PC-3 (cell line): ENCODE measurements at regions not wholly inside any gene's neighbourhood (a gene's known extent, or its start where the extent isn't known, plus 50 kb on each side); places are given as distances from the start of the nearest gene placed in this dataset.
"Not testable (repeated sequence)": the region's sequence is repeated elsewhere in the genome, so short reads cannot be mapped to it uniquely, and the experiment has no call there.

Experiments used
- ATAC-seq: fragments of 200-7000 bp; cut with Tn5 transposase; 2 replicates; pipeline ENCODE4 v1.9.1; 2020; ENCODE audit warnings: mild to moderate bottlenecking, moderate library complexity
- BruUV-seq: library from RNA; stranded (reverse); fragments of 400-500 nt; replicated peaks from 2 replicates; lab custom pipeline; 2021; lab: Mats Ljungman, UMichigan
- CTCF ChIA-PET: fragments of 300-600 bp; sonication (Branson Sonifier 250); formaldehyde crosslinking; loops from one replicate; lab custom pipeline; 2022; ENCODE audit warnings: antibody characterized with exemption; lab: Charles Lee
- POLR2A ChIA-PET: fragments of 300-600 bp; sonication (Branson Sonifier 250); formaldehyde crosslinking; loops from one replicate; lab custom pipeline; 2022; ENCODE audit warnings: antibody characterized with exemption; ENCODE audit not compliant: unreplicated experiment; lab: Charles Lee
- DNase-seq: peaks from one replicate; pipeline ENCODE4 v3.0.0-alpha.2; 2015
- H2AFZ ChIP-seq: fragments of 300-600 bp; sonication (generic); 2 replicates; pipeline ENCODE4 v1.6.0; 2016; ENCODE audit warnings: antibody characterized with exemption, low read length
- H3F3A ChIP-seq: fragments of 300-600 bp; sonication (generic); one replicate; pipeline ENCODE4 v1.6.0; 2017; ENCODE audit warnings: antibody characterized with exemption, low read length, control low read depth, mild to moderate bottlenecking; ENCODE audit not compliant: unreplicated experiment
- H3K27ac ChIP-seq: fragments of 300-600 bp; sonication (generic); 2 replicates; pipeline ENCODE4 v1.5.1; 2016; ENCODE audit warnings: mild to moderate bottlenecking, low read length
- H3K27me3 ChIP-seq: fragments of 300-600 bp; sonication (generic); 2 replicates; pipeline ENCODE4 v1.6.1; 2016; ENCODE audit warnings: low read length, mixed read lengths
- H3K36me3 ChIP-seq: fragments of 300-600 bp; sonication (generic); 2 replicates; pipeline ENCODE4 v1.6.1; 2016; ENCODE audit warnings: low read depth, mixed run types, low read length, mixed read lengths
- H3K4me1 ChIP-seq: fragments of 300-600 bp; sonication (generic); 2 replicates; pipeline ENCODE4 v1.5.1; 2016; ENCODE audit warnings: low read length; ENCODE audit not compliant: insufficient read depth
- H3K4me2 ChIP-seq: fragments of 300-600 bp; sonication (generic); 2 replicates; pipeline ENCODE4 v1.6.0; 2016; ENCODE audit warnings: low read length
- H3K4me3 ChIP-seq: fragments of 300-600 bp; sonication (generic); 2 replicates; pipeline ENCODE4 v1.5.1; 2016; ENCODE audit warnings: mild to moderate bottlenecking, low read length, mixed read lengths
- H3K79me2 ChIP-seq: fragments of 300-600 bp; sonication (generic); 2 replicates; pipeline ENCODE4 v1.6.1; 2017; ENCODE audit warnings: low read length, mixed read lengths
- H3K9ac ChIP-seq: fragments of 300-600 bp; sonication (generic); 2 replicates; pipeline ENCODE4 v1.6.0; 2016; ENCODE audit warnings: mild to moderate bottlenecking, low read length
- H3K9me2 ChIP-seq: fragments of 300-600 bp; sonication (generic); replicated peaks from 2 replicates; pipeline ENCODE4 v1.6.1; 2016; ENCODE audit warnings: mixed run types, low read length, mixed read lengths
- H3K9me3 ChIP-seq: fragments of 300-600 bp; sonication (generic); 2 replicates; pipeline ENCODE4 v1.6.1; 2016; ENCODE audit warnings: low read length, mixed read lengths
- H4K20me1 ChIP-seq: fragments of 300-600 bp; sonication (generic); 2 replicates; pipeline ENCODE4 v1.6.1; 2016; ENCODE audit warnings: low read length, mixed read lengths
- intact Hi-C: fragments of 100-400 bp; cut with micrococcal nuclease; formaldehyde crosslinking; loops from 2 replicates; pipeline ENCODE4 v1.9.0; 2023

- BruUV-seq, CTCF ChIA-PET: not testable (repeated sequence)
Observed at GRCh38 chr2:97321936-97322713, 209.2 kb downstream of the ANKRD36 start.

GRCh38 chr2:97315358-97315757 lies 202.4 kb downstream of the ANKRD36 start:
- ATAC-seq, POLR2A ChIA-PET, DNase-seq, H3K27me3 ChIP-seq, BruUV-seq, H2AFZ ChIP-seq, H3K4me2 ChIP-seq, H3K4me1 ChIP-seq, H3K27ac ChIP-seq, H3F3A ChIP-seq, intact Hi-C loops, H3K9me2 ChIP-seq, CTCF ChIA-PET, H3K4me3 ChIP-seq, H3K79me2 ChIP-seq, H4K20me1 ChIP-seq, H3K9ac ChIP-seq, H3K36me3 ChIP-seq, H3K9me3 ChIP-seq: not testable (repeated sequence)

More at GRCh38 chr2:97321936-97322713, 209.2 kb downstream of the ANKRD36 start:
- H3K79me2 ChIP-seq, H2AFZ ChIP-seq, H3K36me3 ChIP-seq, H3K4me1 ChIP-seq, POLR2A ChIA-PET, H3K4me3 ChIP-seq, H3K27ac ChIP-seq, DNase-seq, H3K9ac ChIP-seq, H3K9me2 ChIP-seq, H3K27me3 ChIP-seq, H3F3A ChIP-seq, intact Hi-C loops, H4K20me1 ChIP-seq, H3K9me3 ChIP-seq, H3K4me2 ChIP-seq: not testable (repeated sequence)
- ATAC-seq: peak; percentile 94

DNA sequence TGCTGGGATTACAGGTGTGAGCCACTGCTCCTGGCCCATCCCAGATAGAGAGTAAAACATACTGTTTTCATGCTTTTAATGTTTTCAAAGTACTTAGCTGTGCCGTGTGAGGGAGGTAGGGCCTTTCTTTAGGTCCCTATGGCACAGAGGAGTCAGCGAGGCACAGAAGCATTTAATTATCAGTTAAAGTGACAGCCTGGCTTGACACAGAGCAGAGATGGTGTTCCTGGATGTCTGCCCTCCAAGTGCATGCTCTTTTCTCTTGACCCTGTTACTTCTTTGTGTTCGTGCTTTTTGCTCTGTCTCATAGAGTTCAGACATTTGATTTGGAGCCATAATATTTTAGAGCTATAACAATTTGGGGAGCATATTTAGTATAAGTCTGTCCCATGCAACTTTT lies 199.5 kb downstream of the ANKRD36 start:
- H3K27me3 ChIP-seq, H2AFZ ChIP-seq, H3K4me3 ChIP-seq, BruUV-seq, H3K36me3 ChIP-seq, H4K20me1 ChIP-seq, H3K27ac ChIP-seq, H3K79me2 ChIP-seq, ATAC-seq, H3K4me1 ChIP-seq, DNase-seq, H3F3A ChIP-seq, intact Hi-C loops, H3K9me3 ChIP-seq, H3K9ac ChIP-seq, POLR2A ChIA-PET, H3K9me2 ChIP-seq, CTCF ChIA-PET, H3K4me2 ChIP-seq: not testable (repeated sequence)

DNA sequence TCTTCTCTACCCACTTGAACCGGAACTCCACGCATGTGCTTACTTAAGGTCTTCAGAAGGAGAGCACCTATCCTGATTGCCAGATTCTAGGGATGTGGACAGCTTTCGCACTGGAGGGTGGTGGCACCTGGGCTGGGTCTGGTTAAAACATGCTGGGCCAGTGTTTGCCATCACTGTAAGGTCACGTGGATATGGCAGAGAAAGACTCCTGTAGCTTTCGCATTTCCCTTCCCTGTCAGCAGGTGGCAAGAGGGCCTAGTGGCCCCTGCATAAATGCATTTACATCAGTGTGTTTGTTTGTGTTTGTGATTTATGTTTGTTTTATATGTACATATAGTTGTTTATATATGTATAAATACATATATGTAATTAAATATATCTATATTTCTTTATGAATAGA lies 192.5 kb downstream of the ANKRD36 start:
- DNase-seq, H3K4me3 ChIP-seq, ATAC-seq, POLR2A ChIA-PET, H2AFZ ChIP-seq, H4K20me1 ChIP-seq, H3K36me3 ChIP-seq, H3K9me2 ChIP-seq, intact Hi-C loops, H3K27me3 ChIP-seq, H3K79me2 ChIP-seq, CTCF ChIA-PET, H3K4me2 ChIP-seq, H3F3A ChIP-seq, H3K4me1 ChIP-seq, H3K9ac ChIP-seq, BruUV-seq, H3K9me3 ChIP-seq, H3K27ac ChIP-seq: not testable (repeated sequence)

- ATAC-seq, BruUV-seq, H3K9me3 ChIP-seq, CTCF ChIA-PET, H3K27me3 ChIP-seq, H4K20me1 ChIP-seq, H3F3A ChIP-seq, H3K4me1 ChIP-seq, POLR2A ChIA-PET, H3K79me2 ChIP-seq, H3K27ac ChIP-seq, DNase-seq, H2AFZ ChIP-seq, H3K36me3 ChIP-seq, H3K4me2 ChIP-seq, H3K9me2 ChIP-seq, intact Hi-C loops, H3K4me3 ChIP-seq, H3K9ac ChIP-seq: not testable (repeated sequence)
Observed at GRCh38 chr2:97302881-97303280, 189.9 kb downstream of the ANKRD36 start.

DNA sequence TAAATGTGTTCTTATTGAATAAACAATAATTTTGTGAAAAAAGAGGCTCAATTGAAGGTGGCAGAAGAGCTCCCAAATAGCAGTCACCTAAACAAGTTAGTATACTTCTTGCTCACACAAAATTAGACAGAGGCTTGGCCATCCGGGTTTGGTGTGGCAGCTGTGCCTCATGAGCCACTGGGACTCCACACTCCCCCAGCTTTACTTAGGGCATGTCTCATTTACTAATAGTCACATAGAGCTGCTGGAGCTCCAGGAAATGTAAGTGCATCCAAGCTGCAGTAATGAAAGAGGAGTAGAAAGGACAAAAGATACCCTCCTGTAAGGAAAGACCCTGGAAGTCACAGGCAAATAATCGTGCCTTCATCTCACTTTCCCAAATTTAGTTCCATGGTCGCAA lies 188.8 kb downstream of the ANKRD36 start:
- CTCF ChIA-PET, ATAC-seq: not testable (repeated sequence)

More for the DNA sequence above, 188.8 kb downstream of the ANKRD36 start:
- H3K4me3 ChIP-seq, H2AFZ ChIP-seq, H3K79me2 ChIP-seq, H3K36me3 ChIP-seq, H3K4me1 ChIP-seq, H3K9ac ChIP-seq, BruUV-seq, H3K4me2 ChIP-seq, H3K9me2 ChIP-seq, H3F3A ChIP-seq, intact Hi-C loops, H3K27ac ChIP-seq, H4K20me1 ChIP-seq, H3K27me3 ChIP-seq, DNase-seq, H3K9me3 ChIP-seq, POLR2A ChIA-PET: not testable (repeated sequence)
